Globus pallidus (tissue), 1 donor: ENCODE measurements at regions not wholly inside any gene's neighbourhood (a gene's known extent, or its start where the extent isn't known, plus 50 kb on each side); places are given as distances from the start of the nearest gene placed in this dataset.

Experiments
- DNase-seq: peaks from one replicate; pipeline ENCODE4 v3.0.0-alpha.2; 2015; ENCODE audit warnings: low spot score

- no peak for DNase-seq
Measured at GRCh38 chr2:56444339-56444738, 260.5 kb downstream of the CCDC85A start.

DNA sequence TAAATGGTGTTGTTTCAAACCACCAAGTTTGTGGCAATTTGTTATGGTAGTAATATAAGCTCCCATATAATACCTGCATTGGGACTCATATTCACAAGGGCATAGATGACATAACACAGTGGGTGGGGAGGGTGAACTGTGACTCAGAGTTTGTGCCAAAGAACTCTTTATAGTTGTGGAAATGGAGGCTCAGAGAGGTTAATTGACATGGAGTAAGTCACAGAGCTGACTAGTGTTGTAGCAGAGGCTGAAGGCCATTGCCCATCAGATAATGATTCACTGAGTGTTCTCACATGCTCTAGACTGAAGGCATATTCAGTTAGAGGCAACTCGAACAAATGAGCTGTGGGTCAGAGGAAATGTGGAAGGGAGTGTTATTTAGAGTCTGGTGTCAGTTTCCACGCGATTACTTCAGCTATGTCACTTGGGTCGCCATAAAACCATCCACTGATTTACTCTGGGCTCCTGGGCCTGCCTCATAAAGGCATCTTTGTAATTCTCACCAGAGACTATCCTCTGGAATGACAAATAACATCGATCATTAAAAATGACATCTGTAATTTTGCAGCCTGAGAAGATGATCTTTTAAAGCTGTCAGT is 264.7 kb downstream of the CCDC85A start:
- DNase-seq, result no peak

DNA sequence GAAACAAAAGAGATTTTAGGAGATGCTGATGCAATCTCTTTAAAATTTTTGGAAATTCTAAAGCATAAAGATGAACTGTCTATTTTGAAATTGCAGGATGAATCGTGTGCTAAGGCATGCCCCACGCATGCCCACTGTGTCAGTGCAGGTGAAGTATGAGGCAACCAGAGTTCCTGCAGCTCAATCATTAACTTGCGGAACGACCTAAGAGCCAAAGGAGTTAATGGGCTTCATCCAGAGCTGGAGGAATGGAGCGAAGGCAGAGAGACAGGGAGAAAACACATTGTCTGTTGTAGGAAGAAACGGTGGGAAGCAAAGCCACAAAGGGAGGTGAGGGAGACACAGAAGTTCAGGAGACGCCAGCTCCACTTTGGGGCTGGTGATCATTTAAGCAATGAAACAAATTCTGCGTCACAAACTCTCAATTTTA is 265.2 kb downstream of the CCDC85A start:
- no peak for DNase-seq

GRCh38 chr2:56449449-56449860 is 265.7 kb downstream of the CCDC85A start:
- DNase-seq, result no peak

DNA sequence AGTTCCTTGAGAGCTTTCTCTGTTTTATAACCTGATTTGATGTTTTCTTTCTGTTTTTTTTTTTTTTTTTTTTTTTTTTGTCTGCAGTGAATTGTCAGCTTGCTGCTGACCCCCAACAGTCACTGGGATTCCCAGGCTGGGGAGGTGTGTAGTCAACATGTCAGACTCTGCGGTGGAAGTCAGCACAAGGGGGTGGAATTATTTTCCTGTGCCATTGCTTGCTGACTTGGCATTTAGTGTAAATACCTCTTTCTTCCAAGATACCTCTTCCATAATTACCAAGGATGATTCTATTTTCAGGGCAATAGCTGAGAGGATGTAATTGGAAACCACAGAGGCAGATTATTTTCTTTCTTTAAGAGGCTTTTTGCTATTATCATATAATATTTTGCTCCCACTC is 266.3 kb downstream of the CCDC85A start:
- no peak for DNase-seq

- no peak for DNase-seq
Measured at GRCh38 chr2:56450772-56451171, 267.0 kb downstream of the CCDC85A start.

DNA sequence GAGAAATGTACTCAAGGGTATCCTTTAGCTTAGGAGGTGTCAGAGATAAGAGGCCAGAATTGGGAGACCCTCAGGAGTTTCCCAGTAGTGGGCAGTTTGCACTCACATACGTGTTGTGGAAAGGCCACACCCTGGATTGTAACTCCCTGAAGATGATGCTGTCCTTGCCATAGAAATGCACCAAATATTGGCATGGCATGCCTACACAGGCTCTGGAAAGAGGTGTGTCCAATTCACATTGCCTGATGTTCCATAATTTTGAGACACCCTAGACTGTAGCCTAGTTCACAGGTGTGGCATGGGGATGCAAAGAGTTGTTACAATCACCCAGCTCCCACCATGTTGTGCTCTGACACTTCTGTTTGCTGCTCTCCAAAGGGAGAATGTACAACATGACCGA is 271.9 kb downstream of the CCDC85A start:
- DNase-seq, result no peak

DNA sequence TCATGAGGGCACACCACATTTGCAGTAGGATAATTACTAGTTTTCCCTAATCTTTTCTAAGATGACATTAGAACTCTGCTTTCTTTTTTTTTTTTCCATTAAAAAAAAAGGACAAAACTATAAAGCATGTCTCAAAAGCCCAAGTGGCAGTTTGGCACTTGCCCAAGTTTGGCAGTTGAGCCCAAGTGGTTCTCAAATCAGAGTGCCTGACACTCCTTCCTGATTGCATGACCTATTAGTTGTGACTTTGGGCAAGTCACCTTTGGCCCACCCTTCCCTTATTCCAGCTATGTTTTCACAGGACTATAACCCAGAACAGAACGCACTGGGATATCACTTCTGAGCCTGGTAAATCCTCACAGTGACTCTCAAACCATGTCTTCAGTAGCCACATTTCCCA is 273.0 kb downstream of the CCDC85A start:
- no peak for DNase-seq

DNA sequence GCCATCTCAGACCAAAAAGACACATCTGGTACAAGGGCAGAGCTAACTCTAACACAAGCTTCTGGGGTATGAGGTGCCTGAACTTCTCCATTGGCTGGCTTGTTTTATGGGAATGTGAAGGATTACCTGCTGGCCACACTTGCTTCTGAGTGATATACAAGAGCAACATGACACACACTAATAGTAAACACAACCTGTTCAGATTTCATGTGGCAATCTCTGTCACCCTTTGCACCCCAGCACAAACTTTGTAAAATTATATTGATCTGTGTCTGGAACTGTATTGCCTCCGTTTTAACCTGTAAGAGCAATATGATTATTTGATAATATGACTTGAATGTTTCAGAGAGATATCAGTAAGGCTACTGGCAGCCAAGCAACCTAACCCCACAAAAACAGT is 276.7 kb downstream of the CCDC85A start:
- DNase-seq, result no peak

GRCh38 chr2:56464066-56464465 is 280.3 kb downstream of the CCDC85A start:
- DNase-seq, result no peak

DNA sequence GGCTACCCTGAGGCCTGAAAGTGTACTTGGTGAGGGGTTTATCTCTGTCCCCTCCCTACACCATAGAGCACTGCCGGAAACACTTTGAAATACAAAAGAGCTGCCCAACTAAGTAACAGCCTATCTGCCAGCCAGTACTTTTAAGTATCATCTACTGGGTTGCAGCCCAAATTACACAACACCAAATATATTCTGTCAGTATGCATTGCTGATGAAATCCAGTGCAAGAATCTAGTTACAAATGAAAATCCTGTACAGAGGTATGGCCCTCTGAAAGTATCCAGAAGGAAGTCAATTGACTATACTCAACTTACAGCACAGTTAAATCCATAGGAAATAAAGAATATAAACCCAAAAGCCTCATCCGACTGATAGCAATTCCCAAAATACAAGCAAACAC is 280.8 kb downstream of the CCDC85A start:
- no peak for DNase-seq

GRCh38 chr2:56465491-56465890 is 281.7 kb downstream of the CCDC85A start:
- no peak for DNase-seq

GRCh38 chr2:56473524-56473923 is 289.7 kb downstream of the CCDC85A start:
- no peak for DNase-seq

- DNase-seq, result no peak
Measured at GRCh38 chr2:56474412-56475158, 290.8 kb downstream of the CCDC85A start.

DNA sequence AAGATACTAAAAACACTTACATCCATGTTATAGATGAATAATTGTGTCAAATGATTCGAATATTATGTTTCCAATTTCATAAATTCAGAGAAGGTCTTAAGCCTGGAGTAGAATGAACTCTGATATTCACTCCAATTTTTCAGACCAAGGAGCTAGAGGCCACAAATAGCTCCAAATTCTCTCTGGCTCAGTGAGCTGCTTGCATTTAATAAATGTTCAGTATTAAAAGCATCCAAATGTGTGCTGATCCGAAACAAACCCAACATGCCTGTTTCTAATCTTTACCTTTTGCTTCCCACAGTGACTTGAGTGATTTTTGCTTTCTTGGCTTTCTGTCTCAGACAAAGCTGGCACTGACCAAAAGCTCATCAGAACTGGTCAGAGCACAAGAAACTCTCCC is 291.4 kb downstream of the CCDC85A start:
- DNase-seq, result no peak

- no peak for DNase-seq
Measured at GRCh38 chr2:56476509-56477071, 292.8 kb downstream of the CCDC85A start.

- no peak for DNase-seq
Measured at GRCh38 chr2:56478027-56478426, 294.2 kb downstream of the CCDC85A start.

DNA sequence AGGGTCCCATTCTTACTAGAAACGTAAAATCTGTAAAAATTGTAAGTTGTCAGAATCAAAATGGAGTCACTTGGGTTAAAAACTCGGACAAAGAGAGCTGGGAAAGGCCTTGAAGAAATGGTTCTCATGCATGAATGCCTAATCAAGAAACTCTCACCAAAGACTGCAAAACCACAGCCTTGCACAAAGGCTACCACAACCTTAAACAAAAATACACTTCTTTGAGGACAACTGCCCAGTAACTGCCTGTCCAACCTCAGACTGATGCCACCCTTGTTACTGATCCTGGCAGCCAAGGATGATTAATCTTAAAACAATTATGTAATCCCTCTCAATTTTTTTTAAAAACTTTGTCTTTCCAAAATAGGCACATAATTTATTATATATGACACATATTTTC is 299.3 kb downstream of the CCDC85A start:
- no peak for DNase-seq

- no peak for DNase-seq
Measured at GRCh38 chr2:56484906-56485305, 301.1 kb downstream of the CCDC85A start.

DNA sequence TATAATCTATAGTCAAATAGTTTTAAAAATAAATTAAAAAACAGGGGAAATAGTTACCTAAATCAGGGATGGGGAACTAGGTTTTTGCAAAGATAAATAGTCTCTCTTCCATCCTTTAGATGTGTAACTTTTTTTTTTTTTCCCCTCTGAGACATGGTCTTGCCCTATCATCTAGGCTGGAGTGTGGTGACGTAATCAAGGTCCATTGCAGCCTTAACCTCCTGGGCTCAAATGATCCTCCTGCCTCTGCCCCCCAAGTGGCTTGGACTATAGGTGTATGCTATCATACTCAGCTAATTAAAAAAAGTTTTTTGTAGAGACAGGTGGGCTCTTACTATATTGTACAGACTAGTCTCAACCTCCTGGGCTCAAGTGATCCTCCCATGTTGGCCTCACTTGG is 316.5 kb downstream of the CCDC85A start:
- DNase-seq, result no peak

GRCh38 chr2:56502616-56503015 is 318.8 kb downstream of the CCDC85A start:
- no peak for DNase-seq

DNA sequence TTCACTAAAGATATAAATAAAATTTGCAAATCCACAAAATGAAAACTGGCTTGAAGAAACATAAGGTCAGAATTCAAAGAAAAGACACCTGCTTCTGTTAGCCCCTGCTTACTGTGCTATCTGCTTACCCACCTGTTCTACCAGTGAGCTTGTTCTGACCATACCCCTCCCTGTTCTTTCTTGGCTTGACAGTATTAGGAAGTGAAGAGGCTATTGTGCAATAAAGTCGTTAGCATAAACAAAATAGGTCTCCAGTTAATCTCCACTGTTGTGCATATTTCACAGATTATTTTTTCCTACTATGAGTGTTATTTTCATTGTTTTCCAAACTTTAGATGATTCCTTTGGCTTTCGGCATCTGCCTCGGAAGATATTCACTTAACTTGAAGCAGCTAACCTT is 322.1 kb downstream of the CCDC85A start:
- DNase-seq, result no peak

- no peak for DNase-seq
Measured at GRCh38 chr2:56508662-56509061, 324.9 kb downstream of the CCDC85A start.

DNA sequence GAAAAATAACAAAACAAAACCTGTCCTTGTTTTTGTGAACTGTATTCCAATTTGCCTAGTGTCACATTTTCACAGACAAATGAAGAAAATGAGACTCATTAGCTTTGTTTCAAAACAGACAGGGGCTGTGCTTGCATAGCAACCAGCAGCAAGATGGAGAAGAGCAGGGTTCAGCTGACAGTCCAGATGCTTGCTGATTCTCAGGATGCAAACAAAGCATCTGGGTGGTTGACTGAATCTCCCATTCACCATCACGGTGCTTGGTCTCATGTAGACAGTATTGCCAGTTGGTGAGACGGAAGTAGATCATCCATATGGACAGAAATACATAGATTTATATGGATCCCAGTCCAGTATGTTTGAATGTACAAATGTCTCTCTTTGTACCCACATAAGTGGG is 326.8 kb downstream of the CCDC85A start:
- DNase-seq, result no peak
